Naive thymus-derived CD4-positive, alpha-beta T cell (primary cell): ENCODE measurements at regions not wholly inside any gene's neighbourhood (a gene's known extent, or its start where the extent isn't known, plus 50 kb on each side); places are given as distances from the start of the nearest gene placed in this dataset.
"Not testable (repeated sequence)": the region's sequence is repeated elsewhere in the genome, so short reads cannot be mapped to it uniquely, and the experiment has no call there.

Experiments
- ATAC-seq: fragments of 150-1000 bp; cut with Tn5 transposase; 2 replicates; pipeline ENCODE4 v1.10.0; 2021; ENCODE audit warnings: mild to moderate bottlenecking, moderate library complexity
- CTCF ChIA-PET: fragments of 350-600 bp; sonication (Branson Sonifier 250); formaldehyde crosslinking; loops from one replicate; lab custom pipeline; 2021; ENCODE audit warnings: antibody characterized with exemption; lab: Charles Lee
- POLR2A ChIA-PET: fragments of 350-600 bp; sonication (Branson Sonifier 250); formaldehyde crosslinking; loops from one replicate; lab custom pipeline; 2021; ENCODE audit warnings: antibody characterized with exemption, inconsistent platforms; lab: Charles Lee
- DNase-seq, 9 donors: peaks; one replicate each; pipeline versions ENCODE4 v3.0.0 to v3.0.0-alpha.2; 2020 to 2022; ENCODE audit warnings: mixed read lengths in 1 of 9
- H3K27ac ChIP-seq: one replicate; pipeline ENCODE4 v1.7.0; 2013; ENCODE audit warnings: mild to moderate bottlenecking, low read depth, low read length, moderate library complexity
- H3K27me3 ChIP-seq, 2 donors: one replicate each; pipeline ENCODE4 v1.7.0; 2013; ENCODE audit warnings: low read length in 2 of 2, mild to moderate bottlenecking in 2 of 2, moderate library complexity in 2 of 2; ENCODE audit not compliant: control insufficient read depth in 2 of 2, insufficient read depth in 2 of 2
- H3K36me3 ChIP-seq, 3 experiments: 1 replicate in 2 of 3; 2 replicates in 1 of 3; pipeline ENCODE4 v1.7.0; 2013; ENCODE audit warnings: low read length in 3 of 3, mild to moderate bottlenecking in 3 of 3, moderate library complexity in 1 of 3; ENCODE audit not compliant: insufficient read depth in 3 of 3, control insufficient read depth in 2 of 3
- H3K4me1 ChIP-seq, 2 donors: one replicate each; pipeline ENCODE4 v1.7.0; 2013; ENCODE audit warnings: low read length in 2 of 2, mild to moderate bottlenecking in 2 of 2, moderate library complexity in 1 of 2; ENCODE audit not compliant: control insufficient read depth in 2 of 2, insufficient read depth in 2 of 2
- H3K4me3 ChIP-seq: 2 replicates; pipeline ENCODE4 v1.7.0; 2013; ENCODE audit warnings: mild to moderate bottlenecking, low read length
- H3K9me3 ChIP-seq, 3 experiments: 1 replicate in 2 of 3; 2 replicates in 1 of 3; pipeline ENCODE4 v1.7.0; 2013; ENCODE audit warnings: low read length in 3 of 3; ENCODE audit not compliant: control insufficient read depth in 2 of 3
- H3K27ac Mint-ChIP-seq, 9 donors: one replicate each; pipeline ENCODE4 v1.8.0; 2020 to 2022; ENCODE audit warnings: mixed read lengths in 9 of 9, mild to moderate bottlenecking in 8 of 9, moderate library complexity in 5 of 9, inconsistent platforms in 2 of 9
- H3K27me3 Mint-ChIP-seq, 5 donors: one replicate each; pipeline ENCODE4 v1.8.0; 2021 to 2022; ENCODE audit warnings: mixed read lengths in 5 of 5, mild to moderate bottlenecking in 1 of 5
- H3K36me3 Mint-ChIP-seq, 5 donors: one replicate each; pipeline ENCODE4 v1.8.0; 2020 to 2022; ENCODE audit warnings: mixed read lengths in 5 of 5, mild to moderate bottlenecking in 3 of 5, inconsistent platforms in 1 of 5
- H3K4me1 Mint-ChIP-seq, 7 donors: one replicate each; pipeline ENCODE4 v1.8.0; 2020 to 2022; ENCODE audit warnings: mixed read lengths in 7 of 7, mild to moderate bottlenecking in 3 of 7, inconsistent platforms in 1 of 7
- H3K4me3 Mint-ChIP-seq, 10 donors: one replicate each; pipeline ENCODE4 v1.8.0; 2020 to 2022; ENCODE audit warnings: mild to moderate bottlenecking in 10 of 10, mixed read lengths in 10 of 10, moderate library complexity in 6 of 10, inconsistent platforms in 2 of 10
- H3K9me3 Mint-ChIP-seq, 11 donors: one replicate each; pipeline ENCODE4 v1.8.0; 2020 to 2022; ENCODE audit warnings: mixed read lengths in 11 of 11, mild to moderate bottlenecking in 4 of 11, inconsistent platforms in 1 of 11, moderate library complexity in 1 of 11
- intact Hi-C, 2 donors: fragments of 100-400 bp; cut with micrococcal nuclease; formaldehyde crosslinking; loops; one replicate each; pipeline ENCODE4 v1.15.1; 2023

DNA sequence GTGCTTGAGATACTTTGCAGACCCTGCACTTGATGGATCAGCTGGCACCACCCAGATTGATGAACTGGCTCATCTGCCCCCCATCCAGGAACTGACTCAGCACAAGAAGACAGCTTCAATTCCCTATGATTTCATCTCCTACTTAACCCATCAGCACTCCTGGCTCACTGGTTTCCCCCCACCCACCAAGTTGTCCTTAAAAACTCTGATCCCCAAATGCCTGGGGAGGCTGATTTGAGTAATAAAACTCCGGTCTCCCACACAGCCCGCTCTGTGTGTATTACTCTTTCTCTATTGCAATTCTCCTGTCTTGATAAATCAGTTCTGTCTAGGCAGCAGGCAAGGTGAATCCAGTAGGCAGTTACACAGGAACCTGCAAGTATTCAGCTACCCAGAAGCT, 102.1 kb upstream of the TMTC4 start:
- POLR2A ChIA-PET = not testable (repeated sequence)

DNA sequence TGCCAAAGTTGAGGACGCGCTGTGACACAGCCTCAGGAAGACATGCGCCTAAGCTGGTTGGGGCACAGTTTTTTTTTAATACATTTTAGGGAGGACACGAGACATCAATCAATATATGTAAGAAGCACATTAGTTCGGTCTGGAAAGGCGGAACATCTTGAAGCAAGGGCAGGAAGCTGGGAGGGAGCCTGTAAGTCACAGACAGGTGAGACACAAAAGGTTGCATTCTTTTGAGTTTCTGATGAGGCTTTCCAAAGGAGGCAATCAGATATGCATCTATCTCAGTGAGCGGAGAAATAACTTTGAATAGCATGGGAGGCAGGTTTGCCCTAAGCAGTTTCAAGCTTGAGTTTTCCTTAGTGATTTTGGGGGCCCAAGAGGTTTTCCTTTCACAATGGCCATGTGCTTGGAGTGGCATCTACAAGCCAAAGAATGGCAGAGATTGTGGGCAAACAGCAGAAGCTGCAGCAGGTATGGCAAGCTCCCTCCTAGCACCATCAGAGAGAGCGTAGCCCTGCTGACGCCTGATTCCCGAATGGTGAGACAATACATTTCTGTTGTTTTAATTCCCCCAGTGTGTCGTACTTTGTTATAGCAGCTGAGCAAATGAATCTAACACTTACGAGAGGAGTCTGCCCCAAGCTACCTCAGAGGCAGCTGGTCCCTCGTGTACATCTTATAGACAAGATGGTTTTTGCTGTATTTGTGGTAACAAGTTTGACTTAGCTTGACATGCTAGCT, 99.5 kb upstream of the TMTC4 start:
- ChIA-PET POLR2A (no interaction called here), CTCF (no interaction called here)
- no peak for DNase-seq
- Mint-ChIP-seq H3K4me3 (no peak overlapping the region), H3K4me1 (peaks cover 0 to 15% (median 6%) of the 10 kb centered on the region in 7 donors), H3K27me3 (peaks cover 0 to 7% (median 4%) of the 10 kb centered on the region in 5 donors), H3K36me3 (no peaks in the 10 kb centered on the region), H3K9me3 (peaks cover 0 to 18% (median 3%) of the 10 kb centered on the region in 11 donors), H3K27ac (no peak overlapping the region)
- H3K27me3 ChIP-seq = no peaks in the 10 kb centered on the region
- intact Hi-C loops = no loop called here
- no peak for ATAC-seq
- H3K36me3 ChIP-seq = no peaks in the 10 kb centered on the region
- no peaks in the 10 kb centered on the region for H3K4me1 ChIP-seq
- no peaks in the 10 kb centered on the region for H3K9me3 ChIP-seq
- no peak overlapping the region for H3K4me3 ChIP-seq
- no peak overlapping the region for H3K27ac ChIP-seq

More for the DNA sequence above, 102.1 kb upstream of the TMTC4 start:
- ATAC-seq, H3K4me1 ChIP-seq, H3K27me3 ChIP-seq, H3K36me3 ChIP-seq, DNase-seq, H3K27ac Mint-ChIP-seq, intact Hi-C loops, CTCF ChIA-PET, H3K4me3 Mint-ChIP-seq, H3K4me3 ChIP-seq, H3K27me3 Mint-ChIP-seq, H3K36me3 Mint-ChIP-seq, H3K27ac ChIP-seq, H3K9me3 ChIP-seq: not testable (repeated sequence)
- Mint-ChIP-seq H3K9me3 (peaks cover 0 to 12% (median 2%) of the 10 kb centered on the region in 11 donors), H3K4me1 (peaks cover 0 to 15% (median 6%) of the 10 kb centered on the region in 7 donors)

DNA sequence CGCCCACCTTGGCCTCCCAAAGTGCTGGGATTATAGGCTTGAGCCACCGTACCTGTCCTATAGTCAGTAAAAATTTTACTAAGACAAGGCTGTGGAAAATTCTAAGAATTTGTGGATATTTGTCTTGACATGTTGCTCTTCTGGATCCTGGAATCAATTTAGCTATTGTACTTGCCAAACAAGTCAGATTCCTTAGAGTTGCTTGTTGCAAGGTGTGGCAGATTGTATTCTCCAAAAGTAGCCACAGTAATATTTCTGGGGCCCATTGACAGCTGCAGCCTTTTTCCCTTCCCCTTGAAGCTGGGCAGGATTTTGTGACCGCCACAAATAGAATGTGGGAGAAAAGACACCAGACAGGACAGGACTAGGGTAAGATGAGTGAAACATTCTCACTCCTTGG, 98.8 kb upstream of the TMTC4 start:
- no peaks in the 10 kb centered on the region for H3K36me3 Mint-ChIP-seq
- ChIA-PET POLR2A (no interaction called here), CTCF (no interaction called here)
- no peaks in the 10 kb centered on the region for H3K9me3 ChIP-seq
- H3K27me3 Mint-ChIP-seq = peaks cover 0 to 4% (median 2%) of the 10 kb centered on the region in 5 donors
- no peak overlapping the region for H3K4me3 Mint-ChIP-seq
- H3K27me3 ChIP-seq = no peaks in the 10 kb centered on the region
- H3K36me3 ChIP-seq = no peaks in the 10 kb centered on the region
- peaks cover 0 to 15% (median 6%) of the 10 kb centered on the region in 7 donors for H3K4me1 Mint-ChIP-seq
- ATAC-seq (no peak), DNase-seq (no peak)
- H3K9me3 Mint-ChIP-seq = peaks cover 0 to 16% (median 3%) of the 10 kb centered on the region in 11 donors
- H3K4me3 ChIP-seq = no peak overlapping the region
- intact Hi-C loops = no loop called here
- H3K27ac Mint-ChIP-seq = no peak overlapping the region
- no peak overlapping the region for H3K27ac ChIP-seq
- no peaks in the 10 kb centered on the region for H3K4me1 ChIP-seq

DNA sequence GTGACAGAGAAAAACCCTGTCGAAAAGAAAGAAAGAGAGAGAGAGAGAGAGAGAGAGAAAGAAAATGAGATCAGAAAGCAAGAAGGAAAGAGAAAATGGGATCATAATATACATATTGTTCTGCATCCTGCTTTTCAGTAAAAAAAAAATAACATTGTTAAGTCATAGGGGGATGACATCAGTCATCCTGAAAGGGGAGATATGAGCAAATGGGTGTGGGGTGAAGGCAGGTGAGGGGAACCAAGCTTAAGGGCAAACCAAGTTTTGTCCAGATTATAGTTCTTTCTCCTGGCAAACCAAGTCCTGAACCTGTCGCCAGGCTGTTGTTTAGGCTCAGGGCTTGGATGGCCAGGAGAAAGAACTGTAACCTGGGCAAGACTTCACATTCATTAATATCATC, 92.6 kb upstream of the TMTC4 start:
- no peak overlapping the region for H3K4me3 ChIP-seq
- ATAC-seq = no peak
- H3K27me3 ChIP-seq = no peaks in the 10 kb centered on the region
- Mint-ChIP-seq H3K9me3 (peaks cover 0 to 15% (median 6%) of the 10 kb centered on the region in 11 donors), H3K36me3 (peaks cover 0 to 3% (median 0%) of the 10 kb centered on the region in 5 donors), H3K27me3 (peaks cover 0 to 14% (median under 1%) of the 10 kb centered on the region in 5 donors), H3K4me3 (no peak overlapping the region), H3K4me1 (peaks cover 0 to 3% (median 0%) of the 10 kb centered on the region in 7 donors), H3K27ac (no peak overlapping the region)
- no peaks in the 10 kb centered on the region for H3K4me1 ChIP-seq
- no peak overlapping the region for H3K27ac ChIP-seq
- intact Hi-C loops = no loop called here
- H3K9me3 ChIP-seq = no peaks in the 10 kb centered on the region
- DNase-seq = no peak
- ChIA-PET CTCF (no interaction called here), POLR2A (no interaction called here)
- no peaks in the 10 kb centered on the region for H3K36me3 ChIP-seq

DNA sequence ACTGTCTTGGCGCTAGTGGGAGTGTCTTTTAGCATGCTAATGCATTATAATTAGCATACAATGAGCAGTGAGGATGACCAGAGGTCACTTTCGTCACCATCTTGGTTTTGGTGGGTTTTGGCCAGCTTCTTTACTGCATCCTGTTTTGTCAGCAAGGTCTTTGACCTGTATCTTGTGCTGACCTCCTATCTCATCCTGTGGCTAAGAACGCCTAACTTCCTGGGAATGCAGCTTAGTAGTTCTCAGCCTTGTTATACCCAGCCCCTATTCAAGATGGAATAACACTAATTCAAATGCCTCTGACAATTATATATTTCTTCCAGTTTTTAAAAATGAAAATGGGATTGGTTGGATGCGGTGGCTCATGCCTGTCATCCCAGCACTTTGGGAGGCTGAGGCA, 92.0 kb upstream of the TMTC4 start:
- H3K4me3 ChIP-seq, H3K4me1 ChIP-seq, H3K9me3 ChIP-seq, POLR2A ChIA-PET, DNase-seq, H3K4me1 Mint-ChIP-seq, H3K36me3 ChIP-seq, CTCF ChIA-PET, H3K27me3 ChIP-seq, H3K36me3 Mint-ChIP-seq, H3K27ac ChIP-seq, H3K27ac Mint-ChIP-seq, H3K4me3 Mint-ChIP-seq, intact Hi-C loops, ATAC-seq: not testable (repeated sequence)
- Mint-ChIP-seq H3K27me3 (peaks cover 0 to 14% (median 0%) of the 10 kb centered on the region in 5 donors), H3K9me3 (peaks cover 0 to 16% (median 7%) of the 10 kb centered on the region in 11 donors)

DNA sequence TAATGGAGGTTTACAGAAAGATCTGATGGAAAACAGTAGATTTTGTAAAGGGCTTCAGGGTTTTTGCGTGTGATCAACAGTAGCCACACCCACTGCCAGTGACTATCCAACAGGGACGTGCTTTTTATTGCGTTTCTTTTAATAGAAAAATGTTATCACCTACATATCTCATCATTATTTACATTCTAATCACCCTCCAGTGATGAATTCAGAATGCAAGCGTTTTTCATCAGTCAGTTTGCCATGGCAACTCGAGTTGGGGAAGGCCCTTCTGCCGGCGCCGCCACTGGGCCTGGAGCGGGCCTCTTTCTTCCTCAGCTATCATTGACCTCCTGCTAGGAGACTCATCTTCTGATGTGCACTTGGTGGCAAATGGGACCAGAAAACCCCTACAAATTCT, 90.3 kb upstream of the TMTC4 start:
- no peaks in the 10 kb centered on the region for H3K4me1 ChIP-seq
- CTCF ChIA-PET = no interaction called here

DNA sequence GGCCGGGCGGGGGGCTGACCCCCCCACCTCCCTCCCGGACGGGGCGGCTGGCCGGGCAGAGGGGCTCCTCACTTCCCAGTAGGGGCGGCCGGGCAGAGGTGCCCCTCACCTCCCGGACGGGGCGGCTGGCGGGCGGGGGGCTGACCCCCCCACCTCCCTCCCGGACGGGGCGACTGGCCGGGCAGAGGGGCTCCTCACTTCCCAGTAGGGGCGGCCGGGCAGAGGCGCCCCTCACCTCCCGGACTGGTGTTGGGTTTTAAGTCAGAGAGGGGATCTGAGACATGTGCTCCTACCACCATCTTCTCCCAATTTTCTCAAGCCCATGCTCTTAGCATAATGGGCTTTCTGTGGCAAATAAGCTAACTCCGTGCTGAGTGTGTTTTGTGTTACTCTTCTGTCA, 87.5 kb upstream of the TMTC4 start:
- H3K27me3 Mint-ChIP-seq = peaks cover 0 to 19% (median 8%) of the 10 kb centered on the region in 5 donors
- H3K27ac ChIP-seq, H3K9me3 Mint-ChIP-seq, H3K4me1 ChIP-seq, ATAC-seq, H3K4me3 ChIP-seq, H3K27ac Mint-ChIP-seq, CTCF ChIA-PET, intact Hi-C loops, H3K27me3 ChIP-seq, H3K36me3 Mint-ChIP-seq, POLR2A ChIA-PET, H3K4me3 Mint-ChIP-seq, H3K4me1 Mint-ChIP-seq, DNase-seq, H3K36me3 ChIP-seq, H3K9me3 ChIP-seq: not testable (repeated sequence)

More for the DNA sequence above, 90.3 kb upstream of the TMTC4 start:
- Histone ChIP-seq H3K27me3 (no peaks in the 10 kb centered on the region), H3K9me3 (no peaks in the 10 kb centered on the region), H3K36me3 (no peaks in the 10 kb centered on the region), H3K27ac (no peak overlapping the region), H3K4me3 (no peak overlapping the region)
- Mint-ChIP-seq H3K4me3 (no peak overlapping the region), H3K9me3 (peaks cover 0 to 10% (median 6%) of the 10 kb centered on the region in 11 donors), H3K27me3 (peaks cover 0 to 16% (median 0%) of the 10 kb centered on the region in 5 donors), H3K4me1 (peaks cover 0 to 3% (median 0%) of the 10 kb centered on the region in 7 donors), H3K27ac (no peak overlapping the region), H3K36me3 (peaks cover 0 to 3% (median 0%) of the 10 kb centered on the region in 5 donors)
- DNase-seq = no peak
- intact Hi-C loops = no loop called here
- ATAC-seq = no peak
- POLR2A ChIA-PET = no interaction called here
